ENCODE measurements at regions not wholly inside any gene's neighbourhood (a gene's known extent, or its start where the extent isn't known, plus 50 kb on each side); places are given as distances from the start of the nearest gene placed in this dataset.
"Not testable (repeated sequence)": the region's sequence is repeated elsewhere in the genome, so short reads cannot be mapped to it uniquely, and the experiment has no call there.

- TF ChIP-seq ZBTB34 (CRISPR knock-in tag; IDR thresholded peaks at IDR 0.05) (no peak), ELF1 (CRISPR knock-in tag; IDR thresholded peaks at IDR 0.05) (no peak), MIER3 (CRISPR knock-in tag; IDR thresholded peaks at IDR 0.05; ENCODE audit: borderline replicate concordance) (no peak)
Measured at GRCh38 chr5:71384706-71385105, 70.7 kb upstream of the BDP1 start (continued).

DNA sequence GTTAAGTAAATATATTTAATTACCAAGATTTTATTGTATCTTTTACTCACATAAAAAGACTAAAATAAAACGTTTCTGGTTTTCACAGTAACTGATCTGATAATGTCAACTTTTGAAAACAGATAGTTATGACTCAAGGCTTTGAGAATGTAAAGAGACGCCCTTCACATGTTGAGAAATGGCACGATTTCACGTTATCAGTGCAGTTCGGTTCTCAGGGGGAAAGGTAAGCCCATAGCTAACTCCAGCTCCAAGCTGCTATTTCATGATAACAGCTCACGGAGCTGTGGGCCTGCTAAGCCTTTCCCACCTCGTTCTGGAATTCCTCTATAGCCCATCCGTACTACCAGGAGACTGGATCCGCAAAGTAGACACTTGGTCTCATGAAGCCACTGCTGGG lies 70.2 kb upstream of the BDP1 start:
- H3K27me3 ChIP-seq (ENCODE audit: control insufficient read depth in 1 of 2, insufficient read depth in 2 of 2, low read length in 2 of 2); H3K79me2 ChIP-seq (ENCODE audit: insufficient read depth, low read length); H3K4me3 ChIP-seq (replicated peaks in 1 of 3; ENCODE audit: insufficient read depth in 1 of 3, low read depth in 2 of 3, low read length in 3 of 3); ATAC-seq; in situ Hi-C loops (cut with HindIII; ENCODE audit: extremely low pct_ligation_motif_present, low pct_unique_long_range_greater_than_20kb); H3K27ac ChIP-seq (ENCODE audit: extremely low read length, insufficient read depth, low read length); H4K20me1 ChIP-seq (ENCODE audit: insufficient read depth, low read length); FAIRE-seq; H2AFZ ChIP-seq (ENCODE audit: low read length); intact Hi-C loops (cut with micrococcal nuclease; ENCODE audit: unreplicated experiment); H3K36me3 ChIP-seq (replicated peaks in 1 of 2; ENCODE audit: control insufficient read depth in 1 of 2, insufficient read depth in 2 of 2, low read length in 2 of 2); BruUV-seq (replicated peaks); H3K4me1 ChIP-seq (ENCODE audit: insufficient read depth, low read length); DNase-seq (ENCODE audit: low spot score); POLR2A ChIA-PET; H3K9ac ChIP-seq (ENCODE audit: insufficient read depth, low read depth, low read length); H3K9me3 ChIP-seq (ENCODE audit: low read length); CTCF ChIA-PET (ENCODE audit: low intra/inter-chr PET ratio, low total read pairs); H3K4me2 ChIP-seq (ENCODE audit: low read depth, low read length): not testable (repeated sequence)
- 10% methylated on average over 9 of the region's 9 CpGs for WGBS (ENCODE audit: low lambda C conversion rate)

DNA sequence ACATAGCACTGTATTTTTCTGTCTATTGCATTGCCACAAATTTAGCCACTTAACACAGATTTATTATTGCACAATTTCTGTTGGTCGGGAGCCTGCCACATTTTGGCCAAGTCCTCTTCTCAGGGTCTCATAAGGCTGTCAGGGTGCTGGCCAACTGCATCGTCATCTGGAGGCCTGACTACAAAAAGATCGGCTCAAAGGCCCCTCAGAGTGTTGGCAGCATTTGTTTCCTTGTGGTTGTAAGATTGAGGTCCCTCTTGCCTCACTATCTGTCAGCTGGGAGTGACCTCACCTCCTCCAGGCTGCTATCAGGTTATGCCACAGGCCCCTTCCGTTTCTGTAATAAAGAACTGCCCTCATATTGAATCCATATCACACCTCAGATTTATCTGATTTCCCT lies 67.3 kb upstream of the BDP1 start:
- DNase-seq (ENCODE audit: low spot score); intact Hi-C loops (cut with micrococcal nuclease; ENCODE audit: unreplicated experiment); ATAC-seq: not testable (repeated sequence)

DNA sequence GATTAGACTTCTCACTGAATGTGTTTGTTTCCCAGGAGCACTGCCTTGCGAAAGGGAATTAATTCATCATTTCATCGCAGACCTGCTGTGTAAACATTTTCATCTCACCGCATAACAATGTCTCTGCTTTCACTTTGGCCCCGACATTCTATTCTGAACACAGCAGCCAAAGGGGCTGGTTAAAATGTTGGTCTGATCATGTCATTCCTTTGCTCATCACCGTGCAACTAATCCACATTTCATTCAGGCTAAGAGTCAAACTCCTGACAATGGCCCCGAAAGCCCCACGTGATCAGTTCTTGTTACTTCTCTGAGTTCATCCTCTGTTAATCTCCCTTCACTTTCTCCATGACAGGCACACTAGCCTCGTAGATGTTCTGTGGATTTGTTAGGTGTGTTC lies 57.1 kb upstream of the BDP1 start:
- H3K4me1 ChIP-seq (ENCODE audit: insufficient read depth, low read length); intact Hi-C loops (cut with micrococcal nuclease; ENCODE audit: unreplicated experiment); H2AFZ ChIP-seq (ENCODE audit: low read length); BruUV-seq (replicated peaks); H3K27ac ChIP-seq (ENCODE audit: extremely low read length, insufficient read depth, low read length); DNase-seq (ENCODE audit: low spot score); FAIRE-seq; H4K20me1 ChIP-seq (ENCODE audit: insufficient read depth, low read length); CTCF ChIA-PET (ENCODE audit: low intra/inter-chr PET ratio, low total read pairs); H3K27me3 ChIP-seq (ENCODE audit: control insufficient read depth in 1 of 2, insufficient read depth in 2 of 2, low read length in 2 of 2); H3K36me3 ChIP-seq (replicated peaks in 1 of 2; ENCODE audit: control insufficient read depth in 1 of 2, insufficient read depth in 2 of 2, low read length in 2 of 2); H3K79me2 ChIP-seq (ENCODE audit: insufficient read depth, low read length); H3K9me3 ChIP-seq (ENCODE audit: low read length); in situ Hi-C loops (cut with HindIII; ENCODE audit: extremely low pct_ligation_motif_present, low pct_unique_long_range_greater_than_20kb); H3K4me3 ChIP-seq (replicated peaks in 1 of 3; ENCODE audit: insufficient read depth in 1 of 3, low read depth in 2 of 3, low read length in 3 of 3); POLR2A ChIA-PET; ATAC-seq; H3K9ac ChIP-seq (ENCODE audit: insufficient read depth, low read depth, low read length): not testable (repeated sequence)
- peak overlapping the region; percentile 36; the same call in 1 of the 2 replicates for H3K4me2 ChIP-seq (ENCODE audit: low read depth, low read length)
- WGBS (ENCODE audit: low lambda C conversion rate): 23% methylated on average over 6 of the region's 8 CpGs

More for the DNA sequence above, 67.3 kb upstream of the BDP1 start:
- H3K36me3 ChIP-seq (replicated peaks in 1 of 2; ENCODE audit: control insufficient read depth in 1 of 2, insufficient read depth in 2 of 2, low read length in 2 of 2); H3K4me2 ChIP-seq (ENCODE audit: low read depth, low read length); H3K9ac ChIP-seq (ENCODE audit: insufficient read depth, low read depth, low read length); BruUV-seq (replicated peaks); H3K27me3 ChIP-seq (ENCODE audit: control insufficient read depth in 1 of 2, insufficient read depth in 2 of 2, low read length in 2 of 2); H3K4me1 ChIP-seq (ENCODE audit: insufficient read depth, low read length); H3K9me3 ChIP-seq (ENCODE audit: low read length); H4K20me1 ChIP-seq (ENCODE audit: insufficient read depth, low read length); H2AFZ ChIP-seq (ENCODE audit: low read length); CTCF ChIA-PET (ENCODE audit: low intra/inter-chr PET ratio, low total read pairs); H3K27ac ChIP-seq (ENCODE audit: extremely low read length, insufficient read depth, low read length); H3K79me2 ChIP-seq (ENCODE audit: insufficient read depth, low read length); in situ Hi-C loops (cut with HindIII; ENCODE audit: extremely low pct_ligation_motif_present, low pct_unique_long_range_greater_than_20kb); FAIRE-seq; H3K4me3 ChIP-seq (replicated peaks in 1 of 3; ENCODE audit: insufficient read depth in 1 of 3, low read depth in 2 of 3, low read length in 3 of 3); POLR2A ChIA-PET: not testable (repeated sequence)
- WGBS (ENCODE audit: low lambda C conversion rate): 0% methylated on average over 4 of the region's 4 CpGs

DNA sequence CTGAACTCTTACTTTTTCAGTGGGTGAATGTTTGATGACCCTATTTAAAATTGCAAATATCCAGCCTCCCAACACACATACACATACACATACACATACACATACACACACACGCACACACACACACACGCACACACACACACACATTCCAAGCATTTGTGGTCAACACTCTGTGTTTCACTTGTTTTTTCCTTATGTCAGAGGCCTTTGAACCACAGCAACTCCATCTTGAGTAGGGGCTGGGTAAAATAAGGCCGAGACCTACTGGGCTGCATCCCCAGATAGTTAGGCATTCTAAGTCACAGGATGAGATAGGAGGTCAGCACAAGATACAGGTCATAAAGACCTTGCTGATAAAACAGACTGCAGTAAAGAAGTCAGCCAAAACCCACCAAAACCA lies 56.6 kb upstream of the BDP1 start:
- in situ Hi-C loops (cut with HindIII; ENCODE audit: extremely low pct_ligation_motif_present, low pct_unique_long_range_greater_than_20kb); POLR2A ChIA-PET: not testable (repeated sequence)

More for the DNA sequence above, 56.6 kb upstream of the BDP1 start:
- H3K4me1 ChIP-seq (ENCODE audit: insufficient read depth, low read length); H3K4me3 ChIP-seq (replicated peaks in 1 of 3; ENCODE audit: insufficient read depth in 1 of 3, low read depth in 2 of 3, low read length in 3 of 3); H3K36me3 ChIP-seq (replicated peaks in 1 of 2; ENCODE audit: control insufficient read depth in 1 of 2, insufficient read depth in 2 of 2, low read length in 2 of 2); ATAC-seq; DNase-seq (ENCODE audit: low spot score); intact Hi-C loops (cut with micrococcal nuclease; ENCODE audit: unreplicated experiment); H3K9me3 ChIP-seq (ENCODE audit: low read length); H3K4me2 ChIP-seq (ENCODE audit: low read depth, low read length); H3K9ac ChIP-seq (ENCODE audit: insufficient read depth, low read depth, low read length); BruUV-seq (replicated peaks); FAIRE-seq; H4K20me1 ChIP-seq (ENCODE audit: insufficient read depth, low read length); H2AFZ ChIP-seq (ENCODE audit: low read length); CTCF ChIA-PET (ENCODE audit: low intra/inter-chr PET ratio, low total read pairs); H3K27ac ChIP-seq (ENCODE audit: extremely low read length, insufficient read depth, low read length); H3K27me3 ChIP-seq (ENCODE audit: control insufficient read depth in 1 of 2, insufficient read depth in 2 of 2, low read length in 2 of 2); H3K79me2 ChIP-seq (ENCODE audit: insufficient read depth, low read length): not testable (repeated sequence)
- WGBS (ENCODE audit: low lambda C conversion rate): 88% methylated on average over 3 of the region's 3 CpGs

All from HepG2 (cell line).